HCT116 (cell line): ENCODE measurements at regions not wholly inside any gene's neighbourhood (a gene's known extent, or its start where the extent isn't known, plus 50 kb on each side); places are given as distances from the start of the nearest gene placed in this dataset.
"Not testable (repeated sequence)": the region's sequence is repeated elsewhere in the genome, so short reads cannot be mapped to it uniquely, and the experiment has no call there.

ENCODE experiments used
- ATAC-seq: fragments of 200-7000 bp; cut with Tn5 transposase; 2 replicates; pipeline ENCODE4 v1.9.1; 2020; ENCODE audit warnings: mild to moderate bottlenecking, moderate library complexity
- BruUV-seq: library from RNA; stranded (reverse); fragments of 400-500 nt; replicated peaks from 2 replicates; lab custom pipeline; 2021; lab: Mats Ljungman, UMichigan
- CTCF ChIA-PET: fragments of 300-600 bp; sonication (Branson Sonifier 250); formaldehyde crosslinking; loops from one replicate; lab custom pipeline; 2021; ENCODE audit warnings: antibody characterized with exemption; lab: Charles Lee
- POLR2A ChIA-PET: fragments of 300-600, 350-600 bp; sonication (Branson Sonifier 250); formaldehyde crosslinking; loops from one replicate; lab custom pipeline; 2021; ENCODE audit warnings: antibody characterized with exemption; lab: Charles Lee
- RAD21 ChIA-PET, 2 experiments: fragments of 300-600 bp; sonication (Branson Sonifier 250); formaldehyde crosslinking; loops; one replicate each; lab custom pipeline; 2023; ENCODE audit warnings: low total read pairs in 2 of 2; ENCODE audit not compliant: uncharacterized antibody in 2 of 2, unreplicated experiment in 2 of 2, low non-redundant PET in 1 of 2; lab: Charles Lee
- DNase-seq: peaks from one replicate; pipeline ENCODE4 v3.0.0-alpha.2; 2010; ENCODE audit warnings: low read depth, low spot score
- H2AFZ ChIP-seq: fragments of 200-600 bp; shearing (Covaris generic), sonication (generic); 2 replicates; pipeline ENCODE4 v1.6.1; 2017; ENCODE audit warnings: low read depth, mixed run types, mixed read lengths, antibody characterized with exemption, low read length; ENCODE audit not compliant: poor library complexity, severe bottlenecking
- H3K27ac ChIP-seq: 2 replicates; pipeline ENCODE4 v1.5.1; 2012; ENCODE audit warnings: low read depth, low read length
- H3K27me3 ChIP-seq: fragments of 200-600 bp; sonication (generic); 2 replicates; pipeline ENCODE4 v1.6.1; 2016; ENCODE audit warnings: mixed run types, low read length, mixed read lengths; ENCODE audit not compliant: insufficient read depth
- H3K36me3 ChIP-seq, 2 experiments: fragments of 200-500 bp in 1 of 2; fragments of 200-600 bp in 1 of 2; sonication (Bioruptor generic) in 1 of 2; sonication (generic) in 1 of 2; 2 replicates each; pipeline versions ENCODE4 v1.5.1 to v1.6.1; 2014 to 2016; ENCODE audit warnings: low read length in 2 of 2, inconsistent platforms in 1 of 2, mixed read lengths in 1 of 2, mixed run types in 1 of 2; ENCODE audit not compliant: insufficient read depth in 2 of 2, control insufficient read depth in 1 of 2
- H3K4me1 ChIP-seq, 2 experiments: fragments of 200-600 bp in 1 of 2; sonication (generic) in 1 of 2; 2 replicates each; pipeline versions ENCODE4 v1.5.1 to v1.6.1; 2012 to 2017; ENCODE audit warnings: low read length in 2 of 2, inconsistent platforms in 1 of 2, mild to moderate bottlenecking in 1 of 2, mixed read lengths in 1 of 2, mixed run types in 1 of 2, moderate library complexity in 1 of 2; ENCODE audit not compliant: insufficient read depth in 2 of 2, control insufficient read depth in 1 of 2
- H3K4me2 ChIP-seq: fragments of 200-600 bp; sonication (generic); 2 replicates; pipeline ENCODE4 v1.6.1; 2017; ENCODE audit warnings: mixed run types, low read length, mixed read lengths
- H3K4me3 ChIP-seq, 2 experiments: fragments of 200-600 bp in 1 of 2; sonication (generic) in 1 of 2; replicated peaks in 1 of 2; 2 replicates each; pipeline ENCODE4 v1.5.1; 2011 to 2016; ENCODE audit warnings: low read length in 2 of 2, control low read depth in 1 of 2, low read depth in 1 of 2, mild to moderate bottlenecking in 1 of 2, mixed read lengths in 1 of 2, mixed run types in 1 of 2
- H3K79me2 ChIP-seq: fragments of 200-600 bp; sonication (generic); 2 replicates; pipeline ENCODE4 v1.6.1; 2017; ENCODE audit warnings: mild to moderate bottlenecking, mixed run types, low read length, moderate library complexity, mixed read lengths; ENCODE audit not compliant: insufficient read depth
- H3K9ac ChIP-seq: fragments of 200-600 bp; sonication (generic); 2 replicates; pipeline ENCODE4 v1.6.1; 2016; ENCODE audit warnings: low read length, mixed read lengths
- H3K9me2 ChIP-seq: fragments of 200-600 bp; sonication (generic), shearing (Covaris generic); 2 replicates; pipeline ENCODE4 v1.6.1; 2017; ENCODE audit warnings: mixed run types, mild to moderate bottlenecking, moderate library complexity; ENCODE audit not compliant: insufficient read depth
- H3K9me3 ChIP-seq, 2 experiments: fragments of 200-500 bp in 1 of 2; fragments of 200-600 bp in 1 of 2; sonication (Bioruptor generic) in 1 of 2; sonication (generic) in 1 of 2; 2 replicates each; pipeline ENCODE4 v1.6.1; 2014 to 2017; ENCODE audit warnings: low read length in 2 of 2, mixed read lengths in 2 of 2, inconsistent platforms in 1 of 2, low read depth in 1 of 2, mild to moderate bottlenecking in 1 of 2, mixed run types in 1 of 2, moderate library complexity in 1 of 2; ENCODE audit not compliant: control insufficient read depth in 1 of 2, insufficient read depth in 1 of 2
- H4K20me1 ChIP-seq: fragments of 200-600 bp; sonication (generic), shearing (Covaris generic); 2 replicates; pipeline ENCODE4 v1.6.1; 2017; ENCODE audit warnings: mixed run types, mild to moderate bottlenecking, moderate library complexity; ENCODE audit not compliant: insufficient read depth
- ATF3 ChIP-seq: IDR thresholded peaks from 2 replicates; pipeline ENCODE4 v1.6.1; 2012
- EZH2 ChIP-seq: fragments of 200-600 bp; sonication (generic); IDR thresholded peaks from 2 replicates; pipeline ENCODE4 v1.6.1; 2017; ENCODE audit warnings: antibody characterized with exemption, mixed run types
- FOSL1 ChIP-seq: IDR thresholded peaks from 2 replicates; pipeline ENCODE4 v1.6.1; 2012; ENCODE audit warnings: low read depth
- JUND ChIP-seq: IDR thresholded peaks from 2 replicates; pipeline ENCODE4 v1.6.1; 2012
- POLR2A ChIP-seq: IDR thresholded peaks from 2 replicates; pipeline ENCODE4 v1.7.0; 2011; ENCODE audit warnings: borderline replicate concordance; ENCODE audit not compliant: insufficient read depth, insufficient read length; ENCODE audit errors: extremely low read depth
- RAD21 ChIP-seq: IDR thresholded peaks from 2 replicates; pipeline ENCODE4 v1.6.1; 2012; ENCODE audit warnings: low read depth, mild to moderate bottlenecking
- REST ChIP-seq: IDR thresholded peaks from 2 replicates; pipeline ENCODE4 v1.6.1; 2012; ENCODE audit warnings: low read depth
- SP1 ChIP-seq: IDR thresholded peaks from 2 replicates; pipeline ENCODE4 v1.6.1; 2012; ENCODE audit warnings: low read depth
- TCF7L2 ChIP-seq: IDR thresholded peaks from 2 replicates; pipeline ENCODE4 v1.7.0; 2011; ENCODE audit warnings: borderline replicate concordance, inconsistent platforms; ENCODE audit not compliant: insufficient read depth, insufficient read length; ENCODE audit errors: extremely low read depth
- YY1 ChIP-seq: IDR thresholded peaks from 2 replicates; pipeline ENCODE4 v1.6.1; 2011; ENCODE audit warnings: low read length, low read depth, moderate library complexity, mild to moderate bottlenecking; ENCODE audit not compliant: insufficient replicate concordance; ENCODE audit errors: extremely low read depth
- ZBTB33 ChIP-seq: IDR thresholded peaks from 2 replicates; pipeline ENCODE4 v1.6.1; 2011; ENCODE audit warnings: mild to moderate bottlenecking, low read length, moderate library complexity; ENCODE audit not compliant: insufficient replicate concordance; ENCODE audit errors: extremely low read depth
- ZNF274 ChIP-seq: fragments of 200-500 bp; sonication (Bioruptor generic); IDR thresholded peaks from 2 replicates; pipeline ENCODE4 v1.6.1; 2014; ENCODE audit warnings: mild to moderate bottlenecking, low read depth, low read length, inconsistent platforms
- intact Hi-C: fragments of 100-400 bp; cut with micrococcal nuclease; formaldehyde crosslinking; loops from 2 replicates; pipeline ENCODE4 v1.10.0; 2022

- no peaks in the 10 kb centered on the region for H3K36me3 ChIP-seq
- POLR2A ChIA-PET = no interaction called here
- H3K27ac ChIP-seq = no peak overlapping the region
- H3K79me2 ChIP-seq = no peaks in the 10 kb centered on the region
- H3K4me1 ChIP-seq = no peaks in the 10 kb centered on the region
- no peaks in the 10 kb centered on the region for H3K27me3 ChIP-seq
- ATAC-seq = no peak
- H3K9me2 ChIP-seq = no peaks in the 10 kb centered on the region
- H2AFZ ChIP-seq = no peak overlapping the region
- no peak overlapping the region for H3K4me2 ChIP-seq
- H3K4me3 ChIP-seq = no peak overlapping the region
- no peak overlapping the region for H3K9ac ChIP-seq
- no peaks in the 10 kb centered on the region for H4K20me1 ChIP-seq
- TF ChIP-seq SP1 (no peak), ATF3 (no peak), FOSL1 (no peak), POLR2A (no peak), JUND (no peak), TCF7L2 (no peak), YY1 (no peak), RAD21 (no peak), REST (no peak), EZH2 (no peak), ZNF274 (no peak), ZBTB33 (no peak)
- TF ChIP-seq, all 23 proteins: peak for 0
- RAD21 ChIA-PET = no interaction called here
- CTCF ChIA-PET = interaction anchor here (1.1 kb wide), 1 partner anchor 10 kb away, joined by 3 read pairs; no protein-coding TSS in a partner anchor
- intact Hi-C loops = no loop called here
- DNase-seq = no peak
- H3K9me3 ChIP-seq = peaks cover 0 to 9% of the 10 kb centered on the region in 2 experiments; a peak in 2 of 4 replicates
- no TSS peak for BruUV-seq
Measured at GRCh38 chr11:97092823-97093222, 703.0 kb downstream of the JRKL start.

- H3K27ac ChIP-seq, H3K27me3 ChIP-seq, intact Hi-C loops, H3K9me2 ChIP-seq, H3K4me2 ChIP-seq, ATAC-seq, CTCF ChIA-PET, POLR2A ChIA-PET, H4K20me1 ChIP-seq, H3K79me2 ChIP-seq, H3K4me3 ChIP-seq, H3K4me1 ChIP-seq, BruUV-seq, H3K9me3 ChIP-seq, DNase-seq, H2AFZ ChIP-seq, H3K36me3 ChIP-seq, H3K9ac ChIP-seq, RAD21 ChIA-PET: not testable (repeated sequence)
Measured at GRCh38 chr11:97102180-97102579, 712.4 kb downstream of the JRKL start.
